T-helper 1 cell (primary cell): ENCODE measurements at regions not wholly inside any gene's neighbourhood (a gene's known extent, or its start where the extent isn't known, plus 50 kb on each side); places are given as distances from the start of the nearest gene placed in this dataset.
"Not testable (repeated sequence)": the region's sequence is repeated elsewhere in the genome, so short reads cannot be mapped to it uniquely, and the experiment has no call there.

Experiments
- DNase-seq, 5 donors: peaks; one replicate each; pipeline ENCODE4 v3.0.0-alpha.2; 2012 to 2020

GRCh38 chr7:124322561-124322960 is 289.7 kb upstream of the TMEM229A start:
- DNase-seq = no peak

- no peak for DNase-seq
These were observed 286.0 kb upstream of the TMEM229A start for GRCh38 chr7:124318721-124319450.

- no peak for DNase-seq
These were observed 278.1 kb upstream of the TMEM229A start for GRCh38 chr7:124310934-124311390.

- DNase-seq = no peak
These were observed 275.5 kb upstream of the TMEM229A start for GRCh38 chr7:124308384-124308783.

- DNase-seq = no peak
These were observed 262.4 kb upstream of the TMEM229A start for GRCh38 chr7:124295289-124295688.

- DNase-seq = no peak
These were observed 252.1 kb upstream of the TMEM229A start for GRCh38 chr7:124284937-124285336.

GRCh38 chr7:124276005-124276622 is 243.2 kb upstream of the TMEM229A start:
- DNase-seq = no peak

- DNase-seq = no peak
These were observed 242.5 kb upstream of the TMEM229A start for GRCh38 chr7:124275411-124275810.

- no peak for DNase-seq
These were observed 236.9 kb upstream of the TMEM229A start for GRCh38 chr7:124269774-124270173.

- DNase-seq = no peak
These were observed 234.3 kb upstream of the TMEM229A start for GRCh38 chr7:124267154-124267553.

- DNase-seq = peak in 1 of 5 donors; percentile 1
These were observed 230.5 kb upstream of the TMEM229A start for GRCh38 chr7:124263232-124263827.

- DNase-seq = no peak
These were observed 228.8 kb upstream of the TMEM229A start for GRCh38 chr7:124261710-124262109.

GRCh38 chr7:124257638-124258308 is 224.9 kb upstream of the TMEM229A start:
- DNase-seq = no peak

GRCh38 chr7:124255041-124255655 is 222.3 kb upstream of the TMEM229A start:
- DNase-seq = no peak

- DNase-seq = no peak
These were observed 221.5 kb upstream of the TMEM229A start for GRCh38 chr7:124254396-124254795.

- no peak for DNase-seq
These were observed 218.8 kb upstream of the TMEM229A start for GRCh38 chr7:124251636-124252035.

- DNase-seq = no peak
These were observed 217.6 kb upstream of the TMEM229A start for GRCh38 chr7:124250297-124251034.

GRCh38 chr7:124247691-124248090 is 214.8 kb upstream of the TMEM229A start:
- no peak for DNase-seq

- no peak for DNase-seq
These were observed 213.5 kb upstream of the TMEM229A start for GRCh38 chr7:124246262-124246863.

GRCh38 chr7:124244469-124244868 is 211.6 kb upstream of the TMEM229A start:
- not testable (repeated sequence) for DNase-seq

GRCh38 chr7:124219681-124220080 is 186.8 kb upstream of the TMEM229A start:
- DNase-seq = no peak

- DNase-seq = no peak
These were observed 175.8 kb upstream of the TMEM229A start for GRCh38 chr7:124208642-124209041.
